GM23338 (cell line): ENCODE measurements at regions not wholly inside any gene's neighbourhood (a gene's known extent, or its start where the extent isn't known, plus 50 kb on each side); places are given as distances from the start of the nearest gene placed in this dataset.

ENCODE experiments used
- ATAC-seq: fragments of 200-7000 bp; cut with Tn5 transposase; 3 replicates; pipeline ENCODE4 v1.9.1; 2020
- DNase-seq: peaks from one replicate; pipeline ENCODE4 v3.0.0-alpha.2; 2015; ENCODE audit warnings: low spot score
- H2AFZ ChIP-seq: fragments of 200-600 bp; sonication (generic); 2 replicates; pipeline ENCODE4 v1.8.0; 2016; ENCODE audit warnings: antibody characterized with exemption, mild to moderate bottlenecking, moderate library complexity
- H3F3A ChIP-seq: fragments of 200-600 bp; sonication (generic); replicated peaks from 2 replicates; pipeline ENCODE4 v1.8.0; 2017; ENCODE audit warnings: antibody characterized with exemption, mixed run types, low read depth
- H3K27ac ChIP-seq: fragments of 200-600 bp; sonication (generic); 2 replicates; pipeline ENCODE4 v1.6.1; 2016; ENCODE audit warnings: low read depth
- H3K27me3 ChIP-seq: fragments of 200-600 bp; sonication (generic); 2 replicates; pipeline ENCODE4 v1.8.0; 2016; ENCODE audit warnings: mild to moderate bottlenecking, mixed run types, moderate library complexity; ENCODE audit not compliant: insufficient read depth
- H3K36me3 ChIP-seq: fragments of 200-600 bp; sonication (generic); 2 replicates; pipeline ENCODE4 v1.8.0; 2016; ENCODE audit warnings: mild to moderate bottlenecking; ENCODE audit not compliant: insufficient read depth
- H3K4me1 ChIP-seq: fragments of 200-600 bp; sonication (generic); 2 replicates; pipeline ENCODE4 v1.8.0; 2016; ENCODE audit warnings: mild to moderate bottlenecking, moderate library complexity; ENCODE audit not compliant: insufficient read depth
- H3K4me2 ChIP-seq: fragments of 200-600 bp; sonication (generic); 2 replicates; pipeline ENCODE4 v1.7.1; 2017; ENCODE audit warnings: mixed run types
- H3K4me3 ChIP-seq: fragments of 200-600 bp; sonication (generic); 2 replicates; pipeline ENCODE4 v1.6.1; 2016; ENCODE audit warnings: mixed run types
- H3K79me2 ChIP-seq: fragments of 200-600 bp; sonication (generic); replicated peaks from 2 replicates; pipeline ENCODE4 v1.8.0; 2017; ENCODE audit warnings: mild to moderate bottlenecking; ENCODE audit not compliant: insufficient read depth
- H3K9me2 ChIP-seq: fragments of 200-600 bp; sonication (generic); 2 replicates; pipeline ENCODE4 v1.8.0; 2017; ENCODE audit not compliant: insufficient read depth
- H4K20me1 ChIP-seq: fragments of 200-600 bp; sonication (generic); replicated peaks from 2 replicates; pipeline ENCODE4 v1.8.0; 2017; ENCODE audit warnings: mild to moderate bottlenecking; ENCODE audit not compliant: insufficient read depth
- H3K27ac Mint-ChIP-seq: 2 replicates; pipeline ENCODE4 v1.8.0; 2020; ENCODE audit warnings: inconsistent platforms, mild to moderate bottlenecking, moderate library complexity, mixed read lengths
- H3K27me3 Mint-ChIP-seq: 3 replicates; pipeline ENCODE4 v1.8.0; 2022; ENCODE audit warnings: low read depth, mild to moderate bottlenecking, moderate library complexity, mixed read lengths, inconsistent platforms; ENCODE audit not compliant: insufficient read depth, poor library complexity
- H3K36me3 Mint-ChIP-seq: 3 replicates; pipeline ENCODE4 v1.8.0; 2021; ENCODE audit warnings: low read depth, mild to moderate bottlenecking, inconsistent platforms, moderate library complexity, mixed read lengths
- H3K4me1 Mint-ChIP-seq: 3 replicates; pipeline ENCODE4 v1.8.0; 2020; ENCODE audit warnings: mild to moderate bottlenecking, inconsistent platforms, mixed read lengths
- H3K4me3 Mint-ChIP-seq: 3 replicates; pipeline ENCODE4 v1.8.0; 2021; ENCODE audit warnings: moderate library complexity, mild to moderate bottlenecking, inconsistent platforms, mixed read lengths
- H3K9me3 Mint-ChIP-seq: 3 replicates; pipeline ENCODE4 v1.8.0; 2020; ENCODE audit warnings: moderate library complexity, mild to moderate bottlenecking, inconsistent platforms, mixed read lengths
- CREB1 ChIP-seq: fragments of 250-450 bp; sonication (Bioruptor Pico); IDR thresholded peaks from 2 replicates; pipeline ENCODE4 v1.5.0; 2020; ENCODE audit warnings: low read depth, mild to moderate bottlenecking, moderate library complexity
- EZH2 ChIP-seq: fragments of 200-600 bp; sonication (generic); IDR thresholded peaks from one replicate; pipeline ENCODE4 v1.8.0; 2017; ENCODE audit warnings: antibody characterized with exemption, mild to moderate bottlenecking, low read depth; ENCODE audit not compliant: unreplicated experiment
- EZH2phosphoT487 ChIP-seq: fragments of 200-600 bp; sonication (generic); IDR thresholded peaks from one replicate; pipeline ENCODE4 v1.8.1; 2018; ENCODE audit warnings: antibody characterized with exemption; ENCODE audit not compliant: unreplicated experiment
- JUNB ChIP-seq: IDR thresholded peaks from one replicate; pipeline ENCODE4 v1.6.1; 2016; ENCODE audit warnings: antibody characterized with exemption; ENCODE audit not compliant: unreplicated experiment
- NANOG ChIP-seq: IDR thresholded peaks from 2 replicates; pipeline ENCODE4 v1.6.1; 2016; ENCODE audit warnings: antibody characterized with exemption, borderline replicate concordance
- STAT1 ChIP-seq: IDR thresholded peaks from one replicate; pipeline ENCODE4 v1.6.1; 2016; ENCODE audit warnings: antibody characterized with exemption; ENCODE audit not compliant: unreplicated experiment
- ZNF114 ChIP-seq: fragments of 250-450 bp; sonication (Bioruptor Pico); IDR thresholded peaks from 2 replicates; pipeline ENCODE4 v1.5.0; 2020; ENCODE audit warnings: mild to moderate bottlenecking, moderate library complexity
- ZNF331 ChIP-seq: fragments of 250-450 bp; sonication (Bioruptor Pico); IDR thresholded peaks from 2 replicates; pipeline ENCODE4 v1.5.0; 2020; ENCODE audit warnings: low read depth, mild to moderate bottlenecking, moderate library complexity
- ZNF462 ChIP-seq: fragments of 250-450 bp; sonication (Bioruptor Pico); IDR thresholded peaks from 2 replicates; pipeline ENCODE4 v1.5.0; 2020; ENCODE audit warnings: mild to moderate bottlenecking, moderate library complexity

GRCh38 chr11:39249566-39250365, 2209.7 kb downstream of the LRRC4C start:
- Histone ChIP-seq H3K27me3 (no peaks in the 10 kb centered on the region), H3K4me1 (no peaks in the 10 kb centered on the region), H3K4me3 (no peak overlapping the region), H3F3A (no peaks in the 10 kb centered on the region), H3K4me2 (no peak overlapping the region), H3K79me2 (no peaks in the 10 kb centered on the region), H2AFZ (no peak overlapping the region), H3K9me2 (no peaks in the 10 kb centered on the region), H3K36me3 (no peaks in the 10 kb centered on the region), H4K20me1 (no peaks in the 10 kb centered on the region), H3K27ac (no peak overlapping the region)
- Mint-ChIP-seq H3K36me3 (peaks cover 7% of the 10 kb centered on the region; the same call in 2 of the 3 replicates), H3K27me3 (no peaks in the 10 kb centered on the region), H3K9me3 (peaks cover 14% of the 10 kb centered on the region; the same call in 2 of the 3 replicates), H3K4me1 (no peaks in the 10 kb centered on the region), H3K4me3 (no peak overlapping the region), H3K27ac (no peak overlapping the region)
- no peak for TF ChIP-seq ZNF331
- TF ChIP-seq STAT1: no peak
- TF ChIP-seq ZNF462 (CRISPR knock-in tag): no peak
- no peak for TF ChIP-seq ZNF114 (CRISPR knock-in tag)
- ATAC-seq (no peak), DNase-seq (no peak)

- no peaks in the 10 kb centered on the region for H3K79me2 ChIP-seq
- Mint-ChIP-seq H3K27ac (no peak overlapping the region), H3K27me3 (no peaks in the 10 kb centered on the region), H3K4me3 (no peak overlapping the region), H3K9me3 (peaks cover 10% of the 10 kb centered on the region), H3K36me3 (peaks cover 5% of the 10 kb centered on the region; the same call in 2 of the 3 replicates), H3K4me1 (no peaks in the 10 kb centered on the region)
- H3K9me2 ChIP-seq: no peaks in the 10 kb centered on the region
- H2AFZ ChIP-seq: no peak overlapping the region
- H3K36me3 ChIP-seq: no peaks in the 10 kb centered on the region; the same call in 1 of the 2 replicates
- no peak for DNase-seq
- H3F3A ChIP-seq: no peaks in the 10 kb centered on the region
- H3K27ac ChIP-seq: no peak overlapping the region
- no peak for ATAC-seq
- H3K4me3 ChIP-seq: no peak overlapping the region
- no peak overlapping the region for H3K4me2 ChIP-seq
- no peaks in the 10 kb centered on the region for H4K20me1 ChIP-seq
- no peaks in the 10 kb centered on the region for H3K27me3 ChIP-seq
- H3K4me1 ChIP-seq: no peaks in the 10 kb centered on the region
- TF ChIP-seq NANOG (no peak), JUNB (no peak), CREB1 (CRISPR knock-in tag) (no peak), EZH2 (no peak), EZH2phosphoT487 (no peak)
Measured at GRCh38 chr11:39247570-39248137, 2211.8 kb downstream of the LRRC4C start.
